ENCODE measurements at regions not wholly inside any gene's neighbourhood (a gene's known extent, or its start where the extent isn't known, plus 50 kb on each side); places are given as distances from the start of the nearest gene placed in this dataset.
"Not testable (repeated sequence)": the region's sequence is repeated elsewhere in the genome, so short reads cannot be mapped to it uniquely, and the experiment has no call there.

GRCh38 chr5:164959761-164960160, 1454.3 kb downstream of the MAT2B start:
- no peak for DNase-seq (ENCODE audit: low read depth, low spot score)

- no peak for DNase-seq (ENCODE audit: low read depth, low spot score)
Observed at GRCh38 chr5:164962329-164962961, 1457.0 kb downstream of the MAT2B start.

- DNase-seq (ENCODE audit: low read depth, low spot score), result no peak
Observed at GRCh38 chr5:164966611-164967010, 1461.2 kb downstream of the MAT2B start.

- no peak for DNase-seq (ENCODE audit: low read depth, low spot score)
Observed at GRCh38 chr5:164967354-164967753, 1461.9 kb downstream of the MAT2B start.

GRCh38 chr5:164972973-164973372, 1467.6 kb downstream of the MAT2B start:
- no peak for DNase-seq (ENCODE audit: low read depth, low spot score)

- no peak for DNase-seq (ENCODE audit: low read depth, low spot score)
Observed at GRCh38 chr5:164975986-164976385, 1470.6 kb downstream of the MAT2B start.

- no peak for DNase-seq (ENCODE audit: low read depth, low spot score)
Observed at GRCh38 chr5:164980480-164980879, 1475.1 kb downstream of the MAT2B start.

GRCh38 chr5:164998142-164998541, 1492.7 kb downstream of the MAT2B start:
- DNase-seq (ENCODE audit: low read depth, low spot score), result no peak

GRCh38 chr5:164998590-164998989, 1493.2 kb downstream of the MAT2B start:
- no peak for DNase-seq (ENCODE audit: low read depth, low spot score)

GRCh38 chr5:165000479-165001190, 1495.2 kb downstream of the MAT2B start:
- no peak for DNase-seq (ENCODE audit: low read depth, low spot score)

- DNase-seq (ENCODE audit: low read depth, low spot score), result no peak
Observed at GRCh38 chr5:165003283-165003682, 1497.9 kb downstream of the MAT2B start.

GRCh38 chr5:165004175-165004574, 1498.8 kb downstream of the MAT2B start:
- no peak for DNase-seq (ENCODE audit: low read depth, low spot score)

- DNase-seq (ENCODE audit: low read depth, low spot score), result no peak
Observed at GRCh38 chr5:165014439-165014838, 1509.0 kb downstream of the MAT2B start.

GRCh38 chr5:165015126-165015525, 1509.7 kb downstream of the MAT2B start:
- no peak for DNase-seq (ENCODE audit: low read depth, low spot score)

GRCh38 chr5:165015547-165015946, 1510.1 kb downstream of the MAT2B start:
- DNase-seq (ENCODE audit: low read depth, low spot score), result no peak

- no peak for DNase-seq (ENCODE audit: low read depth, low spot score)
Observed at GRCh38 chr5:165026971-165027370, 1521.6 kb downstream of the MAT2B start.

- DNase-seq (ENCODE audit: low read depth, low spot score), result no peak
Observed at GRCh38 chr5:165028356-165028755, 1522.9 kb downstream of the MAT2B start.

- peak; percentile 14 for DNase-seq (ENCODE audit: low read depth, low spot score)
Observed at GRCh38 chr5:165029099-165029870, 1523.9 kb downstream of the MAT2B start.

- no peak for DNase-seq (ENCODE audit: low read depth, low spot score)
Observed at GRCh38 chr5:165030971-165031370, 1525.6 kb downstream of the MAT2B start.

GRCh38 chr5:165031371-165031770, 1526.0 kb downstream of the MAT2B start:
- no peak for DNase-seq (ENCODE audit: low read depth, low spot score)

- peak; percentile 46 for DNase-seq (ENCODE audit: low read depth, low spot score)
Observed at GRCh38 chr5:165035520-165035919, 1530.1 kb downstream of the MAT2B start.

GRCh38 chr5:165039748-165040147, 1534.3 kb downstream of the MAT2B start:
- DNase-seq (ENCODE audit: low read depth, low spot score), result no peak

- DNase-seq (ENCODE audit: low read depth, low spot score), result not testable (repeated sequence)
Observed at GRCh38 chr5:165045941-165046340, 1540.5 kb downstream of the MAT2B start.
